Panc1 (cell line): ENCODE measurements at regions not wholly inside any gene's neighbourhood (a gene's known extent, or its start where the extent isn't known, plus 50 kb on each side); places are given as distances from the start of the nearest gene placed in this dataset.

Experiments used
- POLR2AphosphoS5 ChIP-seq: IDR thresholded peaks from 2 replicates; pipeline ENCODE4 v1.6.1; 2012; ENCODE audit warnings: mild to moderate bottlenecking, low read depth, low read length, moderate library complexity
- TCF7L2 ChIP-seq: IDR thresholded peaks from 2 replicates; pipeline ENCODE4 v1.6.1; 2011; ENCODE audit warnings: mild to moderate bottlenecking, low read depth, low read length, inconsistent platforms
- TF ChIP-seq, protein P1 (sequence below): fragments of 450-650 bp; IDR thresholded peaks from 2 replicates; pipeline ENCODE4 v1.5.1; 2017; ENCODE audit warnings: mild to moderate bottlenecking
- TF ChIP-seq, protein P2 (sequence below), 2 experiments: IDR thresholded peaks; 2 replicates each; pipeline ENCODE4 v1.6.1; 2011 to 2012; ENCODE audit warnings: low read depth in 2 of 2, control low read depth in 1 of 2, low read length in 1 of 2, mild to moderate bottlenecking in 1 of 2, moderate library complexity in 1 of 2; ENCODE audit not compliant: insufficient read depth in 1 of 2

DNA sequence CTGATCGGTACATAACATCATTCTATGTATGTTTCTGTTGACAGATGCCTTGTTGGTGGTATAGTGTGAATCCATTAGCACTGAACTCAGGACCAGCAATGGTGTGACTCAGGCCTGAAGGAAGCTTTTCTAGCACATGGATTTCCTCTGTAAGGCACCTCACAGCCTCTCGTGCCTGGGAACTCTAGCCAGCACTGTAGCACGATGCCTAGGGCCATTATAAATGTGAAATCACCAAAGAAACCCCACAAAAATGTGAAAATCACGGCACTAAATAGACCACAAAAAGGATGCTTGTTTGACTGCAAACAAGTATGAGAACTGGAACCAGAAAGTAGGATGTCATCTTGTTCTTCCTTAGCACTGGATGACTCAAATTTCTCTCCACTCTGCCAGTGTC is 63.7 kb upstream of the NKX2-2 start:
- TF ChIP-seq, protein P1, sequence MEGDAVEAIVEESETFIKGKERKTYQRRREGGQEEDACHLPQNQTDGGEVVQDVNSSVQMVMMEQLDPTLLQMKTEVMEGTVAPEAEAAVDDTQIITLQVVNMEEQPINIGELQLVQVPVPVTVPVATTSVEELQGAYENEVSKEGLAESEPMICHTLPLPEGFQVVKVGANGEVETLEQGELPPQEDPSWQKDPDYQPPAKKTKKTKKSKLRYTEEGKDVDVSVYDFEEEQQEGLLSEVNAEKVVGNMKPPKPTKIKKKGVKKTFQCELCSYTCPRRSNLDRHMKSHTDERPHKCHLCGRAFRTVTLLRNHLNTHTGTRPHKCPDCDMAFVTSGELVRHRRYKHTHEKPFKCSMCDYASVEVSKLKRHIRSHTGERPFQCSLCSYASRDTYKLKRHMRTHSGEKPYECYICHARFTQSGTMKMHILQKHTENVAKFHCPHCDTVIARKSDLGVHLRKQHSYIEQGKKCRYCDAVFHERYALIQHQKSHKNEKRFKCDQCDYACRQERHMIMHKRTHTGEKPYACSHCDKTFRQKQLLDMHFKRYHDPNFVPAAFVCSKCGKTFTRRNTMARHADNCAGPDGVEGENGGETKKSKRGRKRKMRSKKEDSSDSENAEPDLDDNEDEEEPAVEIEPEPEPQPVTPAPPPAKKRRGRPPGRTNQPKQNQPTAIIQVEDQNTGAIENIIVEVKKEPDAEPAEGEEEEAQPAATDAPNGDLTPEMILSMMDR = no peak
- TF ChIP-seq, protein P2, sequence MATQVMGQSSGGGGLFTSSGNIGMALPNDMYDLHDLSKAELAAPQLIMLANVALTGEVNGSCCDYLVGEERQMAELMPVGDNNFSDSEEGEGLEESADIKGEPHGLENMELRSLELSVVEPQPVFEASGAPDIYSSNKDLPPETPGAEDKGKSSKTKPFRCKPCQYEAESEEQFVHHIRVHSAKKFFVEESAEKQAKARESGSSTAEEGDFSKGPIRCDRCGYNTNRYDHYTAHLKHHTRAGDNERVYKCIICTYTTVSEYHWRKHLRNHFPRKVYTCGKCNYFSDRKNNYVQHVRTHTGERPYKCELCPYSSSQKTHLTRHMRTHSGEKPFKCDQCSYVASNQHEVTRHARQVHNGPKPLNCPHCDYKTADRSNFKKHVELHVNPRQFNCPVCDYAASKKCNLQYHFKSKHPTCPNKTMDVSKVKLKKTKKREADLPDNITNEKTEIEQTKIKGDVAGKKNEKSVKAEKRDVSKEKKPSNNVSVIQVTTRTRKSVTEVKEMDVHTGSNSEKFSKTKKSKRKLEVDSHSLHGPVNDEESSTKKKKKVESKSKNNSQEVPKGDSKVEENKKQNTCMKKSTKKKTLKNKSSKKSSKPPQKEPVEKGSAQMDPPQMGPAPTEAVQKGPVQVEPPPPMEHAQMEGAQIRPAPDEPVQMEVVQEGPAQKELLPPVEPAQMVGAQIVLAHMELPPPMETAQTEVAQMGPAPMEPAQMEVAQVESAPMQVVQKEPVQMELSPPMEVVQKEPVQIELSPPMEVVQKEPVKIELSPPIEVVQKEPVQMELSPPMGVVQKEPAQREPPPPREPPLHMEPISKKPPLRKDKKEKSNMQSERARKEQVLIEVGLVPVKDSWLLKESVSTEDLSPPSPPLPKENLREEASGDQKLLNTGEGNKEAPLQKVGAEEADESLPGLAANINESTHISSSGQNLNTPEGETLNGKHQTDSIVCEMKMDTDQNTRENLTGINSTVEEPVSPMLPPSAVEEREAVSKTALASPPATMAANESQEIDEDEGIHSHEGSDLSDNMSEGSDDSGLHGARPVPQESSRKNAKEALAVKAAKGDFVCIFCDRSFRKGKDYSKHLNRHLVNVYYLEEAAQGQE (IDR thresholded peaks at IDR 0.05; ENCODE audit: insufficient read depth in 1 of 2, low read depth in 2 of 2, low read length in 1 of 2) = no peak
- TF ChIP-seq POLR2AphosphoS5 = no peak
- TF ChIP-seq TCF7L2 = no peak
